SK-N-SH (cell line): ENCODE measurements at regions not wholly inside any gene's neighbourhood (a gene's known extent, or its start where the extent isn't known, plus 50 kb on each side); places are given as distances from the start of the nearest gene placed in this dataset.

Experiments used
- CTCF ChIA-PET: fragments of 300-600, 350-600 bp; formaldehyde crosslinking; extraction: SDS; loops from one replicate; lab custom pipeline; 2021; lab: Yijun Ruan, JAX
- POLR2A ChIA-PET: fragments of 350-600 bp; sonication (Branson Sonifier 250); formaldehyde crosslinking; extraction: SDS; loops from one replicate; lab custom pipeline; 2020; ENCODE audit warnings: antibody characterized with exemption, inconsistent platforms; lab: Yijun Ruan, JAX
- DNase-seq: peaks from one replicate; pipeline ENCODE4 v3.0.0; 2012
- H2AFZ ChIP-seq: fragments of 200-600 bp; sonication (generic); 2 replicates; pipeline ENCODE4 v1.8.1; 2016; ENCODE audit warnings: antibody characterized with exemption, mild to moderate bottlenecking, low read depth
- H3F3A ChIP-seq: fragments of 200-600 bp; sonication (generic); replicated peaks from 2 replicates; pipeline ENCODE3; 2016; ENCODE audit warnings: antibody characterized with exemption, mild to moderate bottlenecking; ENCODE audit not compliant: insufficient read depth
- H3K27ac ChIP-seq, 2 experiments: fragments of 200-500 bp in 1 of 2; fragments of 200-600 bp in 1 of 2; sonication (Bioruptor generic) in 1 of 2; sonication (generic), shearing (Covaris generic) in 1 of 2; 2 replicates each; pipeline versions ENCODE4 v1.5.1 to v1.6.1; 2014 to 2016; ENCODE audit warnings: low read depth in 2 of 2, inconsistent platforms in 1 of 2, low read length in 1 of 2, mild to moderate bottlenecking in 1 of 2, mixed read lengths in 1 of 2
- H3K27me3 ChIP-seq: fragments of 200-600 bp; sonication (generic), shearing (Covaris generic); 2 replicates; pipeline ENCODE4 v1.6.1; 2016; ENCODE audit warnings: mixed run types; ENCODE audit not compliant: insufficient read depth
- H3K36me3 ChIP-seq, 2 experiments: fragments of 200-500 bp in 1 of 2; fragments of 200-600 bp in 1 of 2; sonication (Bioruptor generic) in 1 of 2; sonication (generic) in 1 of 2; replicated peaks in 1 of 2; 2 replicates each; pipeline versions ENCODE3 to v1.5.1; 2014 to 2016; ENCODE audit warnings: low read length in 1 of 2, mild to moderate bottlenecking in 1 of 2; ENCODE audit not compliant: insufficient read depth in 2 of 2, control insufficient read depth in 1 of 2
- H3K4me1 ChIP-seq, 2 experiments: fragments of 200-500 bp in 1 of 2; fragments of 200-600 bp in 1 of 2; sonication (Bioruptor generic) in 1 of 2; sonication (generic), shearing (Covaris generic) in 1 of 2; 2 replicates each; pipeline versions ENCODE4 v1.5.1 to v1.6.1; 2014 to 2016; ENCODE audit warnings: low read depth in 1 of 2, low read length in 1 of 2, mixed run types in 1 of 2; ENCODE audit not compliant: insufficient read depth in 2 of 2, control insufficient read depth in 1 of 2
- H3K4me2 ChIP-seq: fragments of 200-600 bp; sonication (generic), shearing (Covaris generic); 2 replicates; pipeline ENCODE4 v1.6.1; 2017; ENCODE audit warnings: mixed run types
- H3K4me3 ChIP-seq, 2 experiments: fragments of 200-500 bp in 1 of 2; fragments of 200-600 bp in 1 of 2; sonication (Bioruptor generic) in 1 of 2; sonication (generic), shearing (Covaris generic) in 1 of 2; 2 replicates each; pipeline versions ENCODE4 v1.5.1 to v1.8.1; 2014 to 2016; ENCODE audit warnings: low read depth in 2 of 2, inconsistent platforms in 1 of 2, low read length in 1 of 2, mild to moderate bottlenecking in 1 of 2, mixed read lengths in 1 of 2, moderate library complexity in 1 of 2
- H3K79me2 ChIP-seq: fragments of 200-600 bp; sonication (generic); 2 replicates; pipeline ENCODE4 v1.8.1; 2017; ENCODE audit warnings: mild to moderate bottlenecking; ENCODE audit not compliant: insufficient read depth
- H3K9ac ChIP-seq: fragments of 200-600 bp; sonication (generic); 2 replicates; pipeline ENCODE4 v1.6.1; 2017; ENCODE audit warnings: mixed run types
- H3K9me2 ChIP-seq: fragments of 200-600 bp; sonication (generic); 2 replicates; pipeline ENCODE4 v1.6.1; 2017; ENCODE audit warnings: mixed run types
- H3K9me3 ChIP-seq: fragments of 200-600 bp; sonication (generic); 2 replicates; pipeline ENCODE4 v1.6.1; 2017; ENCODE audit warnings: mixed run types, mild to moderate bottlenecking, moderate library complexity
- H4K20me1 ChIP-seq: fragments of 200-600 bp; sonication (generic); 2 replicates; pipeline ENCODE4 v1.6.1; 2017; ENCODE audit warnings: mild to moderate bottlenecking, mixed run types; ENCODE audit not compliant: insufficient read depth
- EP300 ChIP-seq, 2 experiments: IDR thresholded peaks; 2 replicates each; pipeline versions ENCODE4 v1.4.0 to v1.6.1; 2012; ENCODE audit warnings: borderline replicate concordance in 1 of 2, low read depth in 1 of 2, low read length in 1 of 2
- EZH2phosphoT487 ChIP-seq: fragments of 200-600 bp; sonication (generic); IDR thresholded peaks from 2 replicates; pipeline ENCODE4 v1.6.1; 2017; ENCODE audit warnings: low read depth, mixed run types, mild to moderate bottlenecking, antibody characterized with exemption, moderate library complexity, borderline replicate concordance
- FOSL2 ChIP-seq: IDR thresholded peaks from 2 replicates; pipeline ENCODE4 v1.4.0; 2012; ENCODE audit warnings: low read depth, mild to moderate bottlenecking, moderate library complexity, borderline replicate concordance
- FOXJ3 ChIP-seq: sonication (generic); formaldehyde crosslinking; IDR thresholded peaks from 2 replicates; pipeline ENCODE4 v1.5.1; 2020; ENCODE audit warnings: mild to moderate bottlenecking, missing genetic modification reagents
- GABPA ChIP-seq: IDR thresholded peaks from 2 replicates; pipeline ENCODE4 v1.4.0; 2012; ENCODE audit warnings: low read depth, mild to moderate bottlenecking
- JUND ChIP-seq: IDR thresholded peaks from 2 replicates; pipeline ENCODE4 v1.4.0; 2012
- MXI1 ChIP-seq: IDR thresholded peaks from 2 replicates; pipeline ENCODE4 v1.6.1; 2012; ENCODE audit warnings: mild to moderate bottlenecking, low read depth, low read length, improper control_type of control experiment
- NFIC ChIP-seq: IDR thresholded peaks from 2 replicates; pipeline ENCODE4 v1.4.0; 2012; ENCODE audit warnings: borderline replicate concordance
- RAD21 ChIP-seq: IDR thresholded peaks from 2 replicates; pipeline ENCODE4 v1.6.1; 2012; ENCODE audit warnings: mild to moderate bottlenecking, low read length
- RCOR1 ChIP-seq: fragments of 150-350 bp; IDR thresholded peaks from 2 replicates; pipeline ENCODE4 v1.6.1; 2017; ENCODE audit warnings: antibody characterized with exemption, low read length
- RXRA ChIP-seq: IDR thresholded peaks from 2 replicates; pipeline ENCODE4 v1.4.0; 2012; ENCODE audit warnings: low read depth, mild to moderate bottlenecking, borderline replicate concordance
- SIN3A ChIP-seq: IDR thresholded peaks from 2 replicates; pipeline ENCODE4 v1.6.1; 2012; ENCODE audit warnings: low read depth, mild to moderate bottlenecking, low read length, moderate library complexity, borderline replicate concordance
- TCF12 ChIP-seq: IDR thresholded peaks from 2 replicates; pipeline ENCODE4 v1.4.0; 2012
- YY1 ChIP-seq: IDR thresholded peaks from 2 replicates; pipeline ENCODE4 v1.4.0; 2012; ENCODE audit warnings: low read depth, mild to moderate bottlenecking
- ZBTB33 ChIP-seq: IDR thresholded peaks from 2 replicates; pipeline ENCODE4 v1.4.0; 2012; ENCODE audit warnings: low read depth, borderline replicate concordance
- WGBS: methylation state at CpG from one replicate; pipeline ENCODE4 v1.1.6; 2017; ENCODE audit warnings: low lambda C conversion rate; 5-methylcytosine and 5-hydroxymethylcytosine counted together
- TF ChIP-seq, protein P1 (sequence below): IDR thresholded peaks from 2 replicates; pipeline ENCODE4 v1.6.1; 2012; ENCODE audit warnings: mild to moderate bottlenecking, low read depth, low read length, moderate library complexity
- TF ChIP-seq, protein P2 (sequence below): IDR thresholded peaks from 2 replicates; pipeline ENCODE4; 2012
- TF ChIP-seq, protein P3 (sequence below): fragments of 150-350 bp; IDR thresholded peaks from 2 replicates; pipeline ENCODE4 v1.6.1; 2017; ENCODE audit warnings: antibody characterized with exemption, low read length, low read depth, borderline replicate concordance

- TF ChIP-seq, protein P1, sequence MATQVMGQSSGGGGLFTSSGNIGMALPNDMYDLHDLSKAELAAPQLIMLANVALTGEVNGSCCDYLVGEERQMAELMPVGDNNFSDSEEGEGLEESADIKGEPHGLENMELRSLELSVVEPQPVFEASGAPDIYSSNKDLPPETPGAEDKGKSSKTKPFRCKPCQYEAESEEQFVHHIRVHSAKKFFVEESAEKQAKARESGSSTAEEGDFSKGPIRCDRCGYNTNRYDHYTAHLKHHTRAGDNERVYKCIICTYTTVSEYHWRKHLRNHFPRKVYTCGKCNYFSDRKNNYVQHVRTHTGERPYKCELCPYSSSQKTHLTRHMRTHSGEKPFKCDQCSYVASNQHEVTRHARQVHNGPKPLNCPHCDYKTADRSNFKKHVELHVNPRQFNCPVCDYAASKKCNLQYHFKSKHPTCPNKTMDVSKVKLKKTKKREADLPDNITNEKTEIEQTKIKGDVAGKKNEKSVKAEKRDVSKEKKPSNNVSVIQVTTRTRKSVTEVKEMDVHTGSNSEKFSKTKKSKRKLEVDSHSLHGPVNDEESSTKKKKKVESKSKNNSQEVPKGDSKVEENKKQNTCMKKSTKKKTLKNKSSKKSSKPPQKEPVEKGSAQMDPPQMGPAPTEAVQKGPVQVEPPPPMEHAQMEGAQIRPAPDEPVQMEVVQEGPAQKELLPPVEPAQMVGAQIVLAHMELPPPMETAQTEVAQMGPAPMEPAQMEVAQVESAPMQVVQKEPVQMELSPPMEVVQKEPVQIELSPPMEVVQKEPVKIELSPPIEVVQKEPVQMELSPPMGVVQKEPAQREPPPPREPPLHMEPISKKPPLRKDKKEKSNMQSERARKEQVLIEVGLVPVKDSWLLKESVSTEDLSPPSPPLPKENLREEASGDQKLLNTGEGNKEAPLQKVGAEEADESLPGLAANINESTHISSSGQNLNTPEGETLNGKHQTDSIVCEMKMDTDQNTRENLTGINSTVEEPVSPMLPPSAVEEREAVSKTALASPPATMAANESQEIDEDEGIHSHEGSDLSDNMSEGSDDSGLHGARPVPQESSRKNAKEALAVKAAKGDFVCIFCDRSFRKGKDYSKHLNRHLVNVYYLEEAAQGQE, result no peak
- TF ChIP-seq YY1 (no peak), RXRA (no peak), GABPA (no peak), FOXJ3 (no peak), JUND (no peak), FOSL2 (no peak), ZBTB33 (no peak), NFIC (no peak), MXI1 (no peak)
Measured at GRCh38 chr5:21185536-21185935, 1197.5 kb upstream of the CDH18 start (continued).

GRCh38 chr5:21184581-21184980 lies 1196.6 kb upstream of the CDH18 start:
- H3K4me2 ChIP-seq, result no peak overlapping the region
- TF ChIP-seq, protein P2, sequence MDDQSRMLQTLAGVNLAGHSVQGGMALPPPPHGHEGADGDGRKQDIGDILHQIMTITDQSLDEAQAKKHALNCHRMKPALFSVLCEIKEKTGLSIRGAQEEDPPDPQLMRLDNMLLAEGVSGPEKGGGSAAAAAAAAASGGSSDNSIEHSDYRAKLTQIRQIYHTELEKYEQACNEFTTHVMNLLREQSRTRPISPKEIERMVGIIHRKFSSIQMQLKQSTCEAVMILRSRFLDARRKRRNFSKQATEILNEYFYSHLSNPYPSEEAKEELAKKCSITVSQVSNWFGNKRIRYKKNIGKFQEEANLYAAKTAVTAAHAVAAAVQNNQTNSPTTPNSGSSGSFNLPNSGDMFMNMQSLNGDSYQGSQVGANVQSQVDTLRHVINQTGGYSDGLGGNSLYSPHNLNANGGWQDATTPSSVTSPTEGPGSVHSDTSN, result no peak
- no peak for TF ChIP-seq SIN3A
- TF ChIP-seq, protein P1, result no peak
- TF ChIP-seq RAD21, result no peak
- no peak for TF ChIP-seq RCOR1
- TF ChIP-seq JUND, result no peak
- no peak for TF ChIP-seq EZH2phosphoT487
- no peak for TF ChIP-seq NFIC
- TF ChIP-seq EP300 (IDR thresholded peaks at IDR 0.05; ENCODE audit: borderline replicate concordance in 1 of 2, low read depth in 1 of 2, low read length in 1 of 2), result no peak
- TF ChIP-seq ZBTB33, result no peak
- TF ChIP-seq RXRA, result no peak
- TF ChIP-seq, protein P3, sequence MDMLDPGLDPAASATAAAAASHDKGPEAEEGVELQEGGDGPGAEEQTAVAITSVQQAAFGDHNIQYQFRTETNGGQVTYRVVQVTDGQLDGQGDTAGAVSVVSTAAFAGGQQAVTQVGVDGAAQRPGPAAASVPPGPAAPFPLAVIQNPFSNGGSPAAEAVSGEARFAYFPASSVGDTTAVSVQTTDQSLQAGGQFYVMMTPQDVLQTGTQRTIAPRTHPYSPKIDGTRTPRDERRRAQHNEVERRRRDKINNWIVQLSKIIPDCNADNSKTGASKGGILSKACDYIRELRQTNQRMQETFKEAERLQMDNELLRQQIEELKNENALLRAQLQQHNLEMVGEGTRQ, result no peak
- TF ChIP-seq TCF12, result no peak

More at GRCh38 chr5:21184581-21184980, 1196.6 kb upstream of the CDH18 start:
- no peak overlapping the region for H3K4me3 ChIP-seq
- no peak overlapping the region for H3K27ac ChIP-seq
- no peak for DNase-seq
- H2AFZ ChIP-seq, result no peak overlapping the region
- no peaks in the 10 kb centered on the region for H3K9me2 ChIP-seq
- no peaks in the 10 kb centered on the region for H3K79me2 ChIP-seq
- 36% methylated on average over 4 of the region's 4 CpGs for WGBS
- no peaks in the 10 kb centered on the region for H3F3A ChIP-seq
- ChIA-PET POLR2A (no interaction called here), CTCF (no interaction called here)
- peaks cover 5% of the 10 kb centered on the region for H3K27me3 ChIP-seq
- H3K9ac ChIP-seq, result no peak overlapping the region
- no peaks in the 10 kb centered on the region for H3K9me3 ChIP-seq
- H3K36me3 ChIP-seq, result no peaks in the 10 kb centered on the region
- no peaks in the 10 kb centered on the region for H3K4me1 ChIP-seq
- no peaks in the 10 kb centered on the region for H4K20me1 ChIP-seq
